GM20000 (cell line): ENCODE measurements at regions not wholly inside any gene's neighbourhood (a gene's known extent, or its start where the extent isn't known, plus 50 kb on each side); places are given as distances from the start of the nearest gene placed in this dataset.
A peak's percentile ranks its signal among the peaks of the same experiment; 100 is the strongest.

Source experiments
- DNase-seq: peaks from one replicate; pipeline ENCODE4 v3.0.0; 2012; ENCODE audit warnings: low spot score
- CTCF ChIP-seq: IDR thresholded peaks from 2 replicates; pipeline ENCODE4 v1.5.1; 2012; ENCODE audit warnings: mild to moderate bottlenecking, control low read depth; ENCODE audit errors: extremely low read depth, missing control alignments

- DNase-seq, result no peak
- no peak for TF ChIP-seq CTCF
Observed at GRCh38 chr6:24987446-24988115, 51.8 kb upstream of the RIPOR2 start.

GRCh38 chr6:24988562-24988961, 52.8 kb upstream of the RIPOR2 start:
- DNase-seq, result no peak
- TF ChIP-seq CTCF, result no peak

GRCh38 chr6:24990236-24990845, 54.6 kb upstream of the RIPOR2 start:
- no peak for DNase-seq
- TF ChIP-seq CTCF, result no peak

GRCh38 chr6:24990944-24991809, 55.4 kb upstream of the RIPOR2 start:
- TF ChIP-seq CTCF, result no peak
- DNase-seq, result no peak

GRCh38 chr6:24991810-24992467, 56.2 kb upstream of the RIPOR2 start:
- peak; percentile 64 for DNase-seq
- peak; percentile 64 for TF ChIP-seq CTCF

GRCh38 chr6:24994812-24995211, 59.1 kb upstream of the RIPOR2 start:
- DNase-seq, result no peak
- no peak for TF ChIP-seq CTCF
